ENCODE measurements at regions not wholly inside any gene's neighbourhood (a gene's known extent, or its start where the extent isn't known, plus 50 kb on each side); places are given as distances from the start of the nearest gene placed in this dataset.

- H3K4me3 ChIP-seq (ENCODE audit: low read depth, low read length): no peak overlapping the region
- TF ChIP-seq, protein P1, sequence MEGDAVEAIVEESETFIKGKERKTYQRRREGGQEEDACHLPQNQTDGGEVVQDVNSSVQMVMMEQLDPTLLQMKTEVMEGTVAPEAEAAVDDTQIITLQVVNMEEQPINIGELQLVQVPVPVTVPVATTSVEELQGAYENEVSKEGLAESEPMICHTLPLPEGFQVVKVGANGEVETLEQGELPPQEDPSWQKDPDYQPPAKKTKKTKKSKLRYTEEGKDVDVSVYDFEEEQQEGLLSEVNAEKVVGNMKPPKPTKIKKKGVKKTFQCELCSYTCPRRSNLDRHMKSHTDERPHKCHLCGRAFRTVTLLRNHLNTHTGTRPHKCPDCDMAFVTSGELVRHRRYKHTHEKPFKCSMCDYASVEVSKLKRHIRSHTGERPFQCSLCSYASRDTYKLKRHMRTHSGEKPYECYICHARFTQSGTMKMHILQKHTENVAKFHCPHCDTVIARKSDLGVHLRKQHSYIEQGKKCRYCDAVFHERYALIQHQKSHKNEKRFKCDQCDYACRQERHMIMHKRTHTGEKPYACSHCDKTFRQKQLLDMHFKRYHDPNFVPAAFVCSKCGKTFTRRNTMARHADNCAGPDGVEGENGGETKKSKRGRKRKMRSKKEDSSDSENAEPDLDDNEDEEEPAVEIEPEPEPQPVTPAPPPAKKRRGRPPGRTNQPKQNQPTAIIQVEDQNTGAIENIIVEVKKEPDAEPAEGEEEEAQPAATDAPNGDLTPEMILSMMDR (conservative IDR thresholded peaks at IDR 0.05; ENCODE audit: low read depth, low read length): no peak
- DNase-seq (ENCODE audit: low read depth): peak; percentile 15
Measured at GRCh38 chr20:43843096-43843964, 71.3 kb upstream of the TOX2 start.

GRCh38 chr20:43842126-43843020 is 72.3 kb upstream of the TOX2 start:
- no peak overlapping the region for H3K4me3 ChIP-seq (ENCODE audit: low read depth, low read length)
- TF ChIP-seq, protein P1 (conservative IDR thresholded peaks at IDR 0.05; ENCODE audit: low read depth, low read length): no peak
- no peak for DNase-seq (ENCODE audit: low read depth)

GRCh38 chr20:43840382-43841070 is 74.1 kb upstream of the TOX2 start:
- H3K4me3 ChIP-seq (ENCODE audit: low read depth, low read length): no peak overlapping the region
- no peak for DNase-seq (ENCODE audit: low read depth)
- TF ChIP-seq, protein P1 (conservative IDR thresholded peaks at IDR 0.05; ENCODE audit: low read depth, low read length): peak; percentile 54

DNA sequence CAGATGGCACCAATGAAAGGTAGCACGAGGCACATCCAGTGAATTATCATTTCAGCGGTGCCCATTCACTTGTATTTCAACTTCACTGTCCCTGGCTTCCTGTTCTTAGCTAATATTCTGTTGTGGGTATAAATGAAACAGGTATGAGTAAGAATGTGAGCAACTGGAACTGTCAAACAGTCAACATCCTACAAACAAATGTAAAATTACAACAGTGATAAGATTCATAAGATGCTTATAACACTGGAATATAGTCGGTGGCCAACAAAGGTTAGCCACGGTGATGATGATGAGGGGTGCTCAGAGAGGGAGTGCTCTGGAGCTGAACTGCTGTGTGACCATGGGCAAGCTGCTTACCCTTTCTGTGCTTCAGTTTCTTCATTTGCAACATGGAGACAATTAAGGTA is 74.9 kb upstream of the TOX2 start:
- no peak for DNase-seq (ENCODE audit: low read depth)
- TF ChIP-seq, protein P1 (conservative IDR thresholded peaks at IDR 0.05; ENCODE audit: low read depth, low read length): no peak

GRCh38 chr20:43838703-43839060 is 76.0 kb upstream of the TOX2 start:
- DNase-seq (ENCODE audit: low read depth): no peak
- no peak overlapping the region for H3K4me3 ChIP-seq (ENCODE audit: low read depth, low read length)
- TF ChIP-seq, protein P1 (conservative IDR thresholded peaks at IDR 0.05; ENCODE audit: low read depth, low read length): no peak

More for the DNA sequence above, 74.9 kb upstream of the TOX2 start:
- H3K4me3 ChIP-seq (ENCODE audit: low read depth, low read length): no peak overlapping the region

- H3K4me3 ChIP-seq (ENCODE audit: low read depth, low read length): no peak overlapping the region
- DNase-seq (ENCODE audit: low read depth): no peak
- TF ChIP-seq, protein P1 (conservative IDR thresholded peaks at IDR 0.05; ENCODE audit: low read depth, low read length): no peak
Measured at GRCh38 chr20:43837856-43838702, 76.6 kb upstream of the TOX2 start.
